ENCODE measurements at regions not wholly inside any gene's neighbourhood (a gene's known extent, or its start where the extent isn't known, plus 50 kb on each side); places are given as distances from the start of the nearest gene placed in this dataset.
A peak's percentile ranks its signal among the peaks of the same experiment; 100 is the strongest.
"Not testable (repeated sequence)": the region's sequence is repeated elsewhere in the genome, so short reads cannot be mapped to it uniquely, and the experiment has no call there.

GRCh38 chr2:203585516-203585915 is 50.4 kb upstream of the RAPH1 start:
- DNase-seq (ENCODE audit: low spot score) = no peak

- no peak for DNase-seq (ENCODE audit: low spot score)
These were observed 51.1 kb upstream of the RAPH1 start for GRCh38 chr2:203586206-203586605.

DNA sequence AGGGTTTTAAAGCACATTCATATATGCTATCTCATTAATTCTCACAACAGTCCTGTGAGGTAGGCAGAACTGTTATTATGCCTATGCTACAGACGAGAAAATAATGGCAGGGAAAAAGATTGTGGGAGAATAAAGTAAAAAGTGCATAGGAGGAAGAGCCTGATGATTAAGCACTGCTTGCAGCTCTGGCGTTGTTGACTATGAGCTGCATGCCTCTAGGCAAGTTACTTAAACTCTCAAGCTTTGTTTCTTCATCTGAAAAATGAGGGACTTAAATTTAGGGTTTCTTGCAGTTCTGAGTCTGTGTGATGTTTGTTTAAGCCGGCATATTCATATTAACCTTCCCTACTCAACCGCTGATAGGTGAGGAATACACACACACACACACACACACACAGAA is 51.6 kb upstream of the RAPH1 start:
- no peak for DNase-seq (ENCODE audit: low spot score)

DNA sequence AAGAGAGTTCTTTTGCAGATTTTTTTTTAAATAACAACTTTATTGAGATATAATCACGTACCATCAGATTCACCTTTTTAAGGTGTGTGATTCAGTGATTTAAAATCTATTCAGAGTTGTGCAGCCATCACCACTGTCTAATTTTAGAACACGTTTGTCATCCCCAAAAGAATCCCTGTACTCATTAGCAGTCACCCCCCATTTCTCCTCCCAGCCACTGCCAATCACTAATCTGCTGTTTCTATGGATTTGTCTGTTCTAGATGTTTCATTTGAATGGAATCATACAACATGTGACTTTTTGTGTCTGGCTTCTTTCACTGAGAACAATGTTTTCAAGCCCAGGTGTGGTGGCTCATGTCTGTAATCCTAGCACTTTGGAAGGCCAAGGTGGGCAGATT is 55.4 kb upstream of the RAPH1 start:
- DNase-seq (ENCODE audit: low spot score) = no peak

DNA sequence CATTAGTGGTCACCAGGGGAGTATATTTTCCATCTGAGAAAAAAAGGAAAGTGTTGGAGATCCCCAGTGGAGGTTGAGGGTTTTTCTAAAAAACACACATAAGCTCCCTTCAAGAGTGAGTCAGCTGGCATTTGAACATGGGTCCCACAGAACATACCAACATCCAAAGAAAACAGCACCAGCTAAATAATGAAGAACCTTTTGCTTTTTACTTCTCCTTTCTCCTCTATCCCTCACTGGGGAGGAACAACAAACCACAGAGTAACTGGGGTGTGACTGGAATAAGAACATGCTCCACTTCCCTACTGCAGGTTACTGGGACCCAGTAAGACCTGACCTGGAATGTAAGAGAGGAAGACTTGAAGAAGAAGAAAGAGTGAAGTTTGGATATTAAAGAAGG is 56.5 kb upstream of the RAPH1 start:
- no peak for DNase-seq (ENCODE audit: low spot score)

DNA sequence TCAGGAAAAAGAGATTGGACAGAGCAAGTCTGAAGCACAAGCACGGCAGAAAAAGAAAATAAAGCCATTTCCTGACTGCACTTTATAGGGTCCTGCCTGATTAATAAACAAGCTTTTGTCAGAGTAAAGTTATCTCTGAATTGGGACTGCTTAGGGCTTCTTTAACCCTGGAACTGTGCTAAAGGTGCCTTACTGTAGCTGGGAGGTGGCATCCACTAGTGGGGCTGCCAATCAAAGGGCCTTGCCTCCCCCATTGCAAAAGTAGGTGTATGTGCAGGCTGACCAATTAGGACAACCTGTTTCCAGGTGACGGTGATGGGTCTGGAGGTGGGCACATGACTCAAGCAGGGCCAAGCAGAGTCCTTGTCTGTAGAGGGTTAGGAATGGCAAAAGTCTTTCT is 57.4 kb upstream of the RAPH1 start:
- no peak for DNase-seq (ENCODE audit: low spot score)

- no peak for DNase-seq (ENCODE audit: low spot score)
These were observed 59.4 kb upstream of the RAPH1 start for GRCh38 chr2:203594541-203594940.

DNA sequence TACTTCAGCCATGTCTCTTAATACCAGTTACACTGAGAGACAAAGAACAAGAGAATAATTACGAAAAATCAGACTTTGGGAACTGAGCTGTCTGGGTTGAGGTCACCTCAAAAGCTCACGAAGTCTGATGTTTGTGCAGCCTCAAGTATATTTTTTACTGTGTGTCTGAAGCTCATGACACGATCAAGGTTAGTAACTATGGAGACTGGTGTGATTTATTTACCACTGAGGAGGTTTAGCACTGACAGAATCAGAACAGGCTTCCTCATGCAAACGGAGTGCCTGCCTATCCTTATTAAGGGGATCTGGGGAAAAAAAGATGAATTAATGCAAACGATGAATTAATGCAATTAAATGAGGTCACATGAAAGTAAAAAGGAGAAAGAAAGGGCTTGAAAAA is 61.1 kb upstream of the RAPH1 start:
- no peak for DNase-seq (ENCODE audit: low spot score)

- no peak for DNase-seq (ENCODE audit: low spot score)
These were observed 64.4 kb upstream of the RAPH1 start for GRCh38 chr2:203599509-203599908.

DNA sequence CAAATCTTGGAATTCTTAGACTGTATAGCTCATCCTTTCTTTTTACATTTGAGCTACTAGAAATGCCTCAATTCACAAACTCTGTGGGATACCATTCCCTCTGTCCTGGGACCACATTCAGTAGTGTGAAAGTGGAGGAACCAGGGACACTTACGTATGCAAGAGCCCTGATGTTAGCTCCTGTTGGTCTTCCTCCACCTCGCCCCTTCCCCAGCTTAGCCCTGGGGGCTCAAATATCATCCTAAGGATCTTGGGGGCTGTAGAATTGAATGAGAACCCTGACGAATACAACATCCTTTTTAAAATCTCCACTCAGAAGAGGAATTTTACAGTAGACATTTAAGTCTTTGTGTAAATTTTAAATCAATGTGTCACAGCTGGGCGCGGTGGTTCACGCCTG is 65.2 kb upstream of the RAPH1 start:
- no peak for DNase-seq (ENCODE audit: low spot score)

DNA sequence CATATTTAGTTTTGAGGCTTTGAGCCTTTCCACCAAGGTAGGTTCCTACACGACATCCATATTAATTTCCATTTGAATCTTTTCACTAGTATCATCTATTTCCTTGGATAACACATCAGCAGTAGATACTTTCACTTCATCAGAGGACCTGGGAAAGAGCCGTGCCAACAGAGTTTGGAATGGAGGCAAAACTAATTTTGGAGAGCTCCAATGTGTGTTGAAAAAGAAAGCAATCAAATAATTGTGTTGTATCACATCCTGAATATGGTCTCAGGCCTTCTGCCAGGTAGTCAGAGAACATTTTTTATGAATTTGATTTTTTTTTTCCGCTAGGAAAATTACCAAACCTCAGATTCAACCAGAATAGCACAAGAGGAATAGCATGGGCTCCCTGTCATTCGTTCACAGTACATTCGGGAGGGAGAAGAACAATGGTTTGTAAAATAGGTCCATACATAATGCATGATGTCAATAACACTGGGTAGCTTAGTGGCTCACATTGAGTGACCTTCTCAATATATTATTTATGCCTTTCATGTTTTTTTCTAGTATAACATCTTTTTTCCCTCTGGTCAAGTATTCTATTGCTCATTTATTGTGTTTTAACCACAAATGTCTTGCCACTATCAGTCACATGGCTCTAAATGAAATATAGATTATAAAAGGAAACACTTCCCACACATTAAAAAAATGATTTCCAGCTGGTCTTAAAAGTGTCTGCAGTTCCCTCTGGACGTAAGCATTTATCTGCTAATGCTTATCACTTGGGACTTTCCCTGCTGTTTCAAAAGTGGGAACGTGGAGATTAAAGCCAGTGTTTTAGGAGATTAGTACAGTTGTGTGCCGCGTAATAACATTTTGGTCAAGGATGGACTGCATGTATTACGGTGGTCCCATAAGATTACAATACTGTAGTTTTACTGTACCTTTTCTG is 68.6 kb upstream of the RAPH1 start:
- no peak for DNase-seq (ENCODE audit: low spot score)

DNA sequence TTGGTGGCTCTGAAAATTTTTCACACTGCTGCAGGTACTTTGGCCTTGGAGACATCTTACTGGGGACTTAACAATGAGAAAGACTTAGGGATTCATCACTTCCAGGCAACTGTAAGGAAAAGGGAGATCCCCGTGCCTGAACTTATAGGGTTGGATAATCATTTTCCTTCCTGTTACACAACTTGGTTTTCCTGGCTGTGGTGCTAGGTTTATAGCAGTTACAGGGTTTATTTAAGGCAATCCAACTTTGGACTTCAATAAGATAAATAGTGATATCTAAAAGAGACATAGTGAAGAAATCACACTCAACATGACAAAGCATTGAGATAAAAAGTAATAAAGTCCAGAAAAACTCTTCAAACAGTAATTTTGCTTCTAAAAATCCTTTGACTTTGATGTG is 70.2 kb upstream of the RAPH1 start:
- no peak for DNase-seq (ENCODE audit: low spot score)

DNA sequence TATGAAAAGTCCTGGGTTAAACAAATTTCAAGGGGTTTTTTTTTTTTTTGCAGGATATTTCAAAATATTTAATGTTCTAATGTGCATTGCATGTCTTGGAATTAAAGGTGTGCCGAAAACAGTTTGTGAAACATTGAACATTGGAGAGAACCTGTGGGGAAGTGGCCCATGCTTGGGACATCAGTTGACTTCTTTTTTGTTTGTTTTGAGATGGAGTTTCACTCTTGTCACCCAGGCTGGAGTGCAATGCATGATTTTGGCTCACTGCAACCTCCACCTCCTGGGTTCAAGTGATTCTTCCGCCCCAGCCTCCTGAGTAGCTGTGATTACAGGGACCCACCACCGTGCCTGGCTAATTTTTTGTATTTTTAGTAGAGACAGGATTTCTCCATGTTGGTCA is 71.0 kb upstream of the RAPH1 start:
- DNase-seq (ENCODE audit: low spot score) = no peak

DNA sequence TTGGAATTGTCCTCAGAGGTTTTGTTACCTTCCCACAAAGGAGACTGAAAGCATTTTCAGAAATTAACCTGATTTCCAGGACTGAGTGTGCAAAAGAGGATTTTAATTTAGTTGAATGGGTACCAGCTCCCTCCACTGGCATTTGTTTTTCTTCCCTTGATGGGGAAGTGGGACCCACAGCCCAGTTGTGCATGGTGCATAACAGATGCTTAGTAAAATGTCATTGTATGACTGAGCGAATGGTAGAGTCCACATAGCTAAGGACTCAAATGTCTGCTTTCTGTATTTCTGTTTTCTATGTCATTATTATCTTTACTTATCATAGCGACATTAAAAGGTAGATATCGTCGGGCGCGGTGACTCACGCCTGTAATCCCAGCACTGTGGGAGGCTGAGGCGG is 75.5 kb upstream of the RAPH1 start:
- DNase-seq (ENCODE audit: low spot score) = no peak

- no peak for DNase-seq (ENCODE audit: low spot score)
These were observed 77.1 kb upstream of the RAPH1 start for GRCh38 chr2:203612246-203612645.

DNA sequence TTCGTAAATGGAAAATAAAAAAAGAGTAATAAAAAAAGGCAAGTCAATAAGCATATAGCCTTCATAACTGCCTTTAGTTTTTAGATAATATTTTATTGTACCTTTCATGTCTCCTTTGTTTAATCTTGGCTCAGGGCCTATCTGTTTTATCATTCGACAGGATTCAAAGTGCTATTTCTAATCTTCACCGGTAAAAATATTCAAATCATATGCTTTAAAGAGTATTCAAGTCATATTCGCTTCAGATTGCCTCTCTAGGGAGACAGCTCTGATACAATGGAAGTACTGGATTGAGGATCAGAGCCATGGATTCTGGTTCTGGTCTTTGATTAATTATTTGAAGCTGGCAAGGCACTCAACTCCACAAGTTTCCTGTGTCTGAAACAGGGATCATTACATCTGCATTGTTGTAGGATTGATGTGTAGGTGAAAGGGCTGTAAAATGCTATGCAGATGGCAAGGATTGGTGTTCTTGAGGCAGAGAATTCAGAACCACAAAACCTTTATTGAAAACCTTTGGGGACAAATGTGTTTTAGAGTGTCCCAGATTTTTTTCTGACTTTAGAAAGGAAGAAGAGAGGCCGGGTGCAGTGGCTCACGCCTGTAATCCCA is 84.3 kb upstream of the RAPH1 start:
- no peak for DNase-seq (ENCODE audit: low spot score)

GRCh38 chr2:203621981-203622515 is 84.4 kb upstream of the CD28 start:
- no peak for DNase-seq (ENCODE audit: low spot score)

GRCh38 chr2:203623096-203623495 is 83.3 kb upstream of the CD28 start:
- DNase-seq (ENCODE audit: low spot score) = no peak

DNA sequence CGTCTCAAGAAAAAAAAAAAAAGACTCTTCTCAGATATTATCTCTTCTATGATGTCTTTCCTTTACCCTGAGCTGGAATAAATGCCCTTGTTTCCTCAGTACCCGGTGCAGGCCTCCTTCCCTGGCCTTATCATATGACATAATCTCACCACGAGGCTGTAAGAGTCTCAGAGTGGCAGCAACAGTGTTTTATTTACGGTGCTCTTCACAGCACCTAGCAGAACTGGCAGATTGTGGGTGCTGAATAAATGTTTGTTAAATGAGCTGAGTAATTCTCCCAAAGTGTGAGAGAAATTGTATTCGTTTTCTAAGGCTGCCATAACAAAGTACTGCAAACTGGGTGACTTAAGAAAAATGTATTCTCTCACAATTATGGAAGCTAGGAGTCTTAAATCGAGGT is 82.8 kb upstream of the CD28 start:
- peak; percentile 4 for DNase-seq (ENCODE audit: low spot score)

DNA sequence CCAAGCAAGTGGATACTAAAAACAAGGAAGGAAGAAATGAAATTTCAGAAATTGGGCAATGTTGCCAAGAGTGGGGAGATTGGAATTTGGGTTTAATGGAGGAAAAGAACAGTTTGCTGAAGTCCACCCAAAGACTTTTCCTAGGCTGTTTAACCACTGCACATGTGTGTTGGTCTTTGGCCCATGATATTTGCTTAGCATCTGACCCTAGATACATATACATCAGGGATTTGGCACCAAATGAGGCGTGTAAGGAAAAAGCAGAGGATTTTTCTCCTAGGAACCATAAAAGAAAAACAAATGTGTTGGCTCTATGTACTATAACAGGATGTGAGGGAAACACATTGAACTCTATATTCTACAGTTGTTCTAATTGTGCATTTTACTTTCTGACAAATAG is 80.7 kb upstream of the CD28 start:
- no peak for DNase-seq (ENCODE audit: low spot score)

DNA sequence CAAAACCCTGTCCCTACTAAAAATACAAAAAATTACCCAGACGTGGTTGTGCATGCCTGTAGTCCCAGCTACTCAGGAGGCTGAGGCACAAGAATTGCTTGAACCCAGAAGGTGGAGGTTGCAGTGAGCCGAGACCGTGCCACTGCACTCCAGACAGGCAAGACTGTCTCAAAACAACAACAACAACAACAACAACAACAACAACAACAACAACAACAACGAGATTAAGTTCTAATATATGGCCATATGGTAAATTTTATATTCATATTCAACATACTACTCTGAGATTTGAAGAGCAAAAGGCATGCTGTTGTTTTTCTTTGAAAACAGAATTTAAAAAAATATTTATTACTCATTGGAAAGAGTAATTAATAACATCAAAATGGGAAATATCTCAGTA is 80.2 kb upstream of the CD28 start:
- DNase-seq (ENCODE audit: low spot score) = not testable (repeated sequence)

DNA sequence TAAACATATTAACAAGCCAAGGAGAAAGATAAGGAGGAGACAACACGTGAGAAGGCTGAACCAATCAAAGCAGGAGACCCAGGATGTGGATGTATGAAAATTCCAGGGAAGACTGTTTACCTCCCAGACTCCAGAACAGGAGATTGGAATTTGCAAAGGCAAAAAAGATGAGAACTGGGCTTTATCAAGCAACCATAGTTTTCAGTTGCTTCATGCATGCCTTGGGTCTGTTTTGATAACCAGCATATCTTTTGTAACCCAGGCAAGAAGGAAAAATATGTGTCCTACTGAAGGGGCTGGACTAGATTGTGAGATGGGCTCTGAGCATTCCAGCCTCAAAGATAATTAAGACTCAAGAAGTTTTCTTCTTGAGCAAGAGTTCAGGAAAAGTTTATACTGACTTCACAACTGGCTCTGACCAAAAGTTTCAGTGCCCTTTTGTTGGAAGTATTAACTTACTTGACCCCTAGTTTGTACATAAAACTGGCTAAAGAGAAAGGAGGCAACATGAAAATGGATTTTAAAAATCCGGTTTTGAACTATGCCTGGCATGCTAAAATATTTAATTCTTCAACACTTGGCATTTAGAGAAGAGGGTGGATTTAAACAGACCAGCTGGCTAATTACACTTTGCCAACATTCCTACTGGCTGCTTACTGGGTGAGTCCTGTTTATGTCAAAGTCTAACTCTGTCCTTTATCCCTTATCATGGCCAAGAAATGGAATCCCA is 79.3 kb upstream of the CD28 start:
- DNase-seq (ENCODE audit: low spot score) = no peak

- no peak for DNase-seq (ENCODE audit: low spot score)
These were observed 76.7 kb upstream of the CD28 start for GRCh38 chr2:203629699-203630098.

All from CD4-positive, alpha-beta T cell treated with Interleukin-15 for 4 hours (primary cell).